EL (cell line): ENCODE measurements at regions not wholly inside any gene's neighbourhood (a gene's known extent, or its start where the extent isn't known, plus 50 kb on each side); places are given as distances from the start of the nearest gene placed in this dataset.
"Not testable (repeated sequence)": the region's sequence is repeated elsewhere in the genome, so short reads cannot be mapped to it uniquely, and the experiment has no call there.

Experiments used
- DNase-seq: peaks from one replicate; pipeline ENCODE4 v3.0.0-alpha.2; 2016

GRCh38 chr5:82594097-82594496 is 315.9 kb upstream of the RPS23 start:
- DNase-seq: no peak

- no peak for DNase-seq
These were observed 315.3 kb upstream of the RPS23 start for GRCh38 chr5:82593481-82593880.

- DNase-seq: no peak
These were observed 312.9 kb upstream of the RPS23 start for GRCh38 chr5:82591021-82591515.

GRCh38 chr5:82590112-82590511 is 312.0 kb upstream of the RPS23 start:
- no peak for DNase-seq

- DNase-seq: no peak
These were observed 308.6 kb upstream of the RPS23 start for GRCh38 chr5:82586661-82587310.

- DNase-seq: no peak
These were observed 308.0 kb upstream of the RPS23 start for GRCh38 chr5:82586181-82586580.

GRCh38 chr5:82584631-82585030 is 306.5 kb upstream of the RPS23 start:
- DNase-seq: no peak

- not testable (repeated sequence) for DNase-seq
These were observed 305.2 kb upstream of the RPS23 start for GRCh38 chr5:82583331-82583730.

- no peak for DNase-seq
These were observed 286.8 kb upstream of the RPS23 start for GRCh38 chr5:82564963-82565362.

- no peak for DNase-seq
These were observed 285.6 kb upstream of the RPS23 start for GRCh38 chr5:82563745-82564144.

GRCh38 chr5:82562696-82563240 is 284.6 kb upstream of the RPS23 start:
- no peak for DNase-seq

- DNase-seq: no peak
These were observed 283.6 kb upstream of the RPS23 start for GRCh38 chr5:82561797-82562196.

- DNase-seq: no peak
These were observed 282.8 kb upstream of the RPS23 start for GRCh38 chr5:82560969-82561368.

- no peak for DNase-seq
These were observed 282.4 kb upstream of the RPS23 start for GRCh38 chr5:82560561-82560960.

- DNase-seq: no peak
These were observed 273.8 kb upstream of the RPS23 start for GRCh38 chr5:82551840-82552385.

- no peak for DNase-seq
These were observed 273.0 kb upstream of the RPS23 start for GRCh38 chr5:82551192-82551591.

GRCh38 chr5:82549263-82549662 is 271.1 kb upstream of the RPS23 start:
- DNase-seq: no peak

- no peak for DNase-seq
These were observed 265.9 kb upstream of the RPS23 start for GRCh38 chr5:82544004-82544403.

GRCh38 chr5:82540301-82540700 is 262.1 kb upstream of the RPS23 start:
- no peak for DNase-seq

- no peak for DNase-seq
These were observed 260.3 kb upstream of the RPS23 start for GRCh38 chr5:82538339-82539034.

- no peak for DNase-seq
These were observed 259.6 kb upstream of the RPS23 start for GRCh38 chr5:82537687-82538306.

- DNase-seq: no peak
These were observed 256.8 kb upstream of the RPS23 start for GRCh38 chr5:82534986-82535385.

GRCh38 chr5:82532075-82532474 is 253.9 kb upstream of the RPS23 start:
- not testable (repeated sequence) for DNase-seq

- no peak for DNase-seq
These were observed 248.4 kb upstream of the RPS23 start for GRCh38 chr5:82526540-82526939.
